ENCODE measurements at regions not wholly inside any gene's neighbourhood (a gene's known extent, or its start where the extent isn't known, plus 50 kb on each side); places are given as distances from the start of the nearest gene placed in this dataset.

DNA sequence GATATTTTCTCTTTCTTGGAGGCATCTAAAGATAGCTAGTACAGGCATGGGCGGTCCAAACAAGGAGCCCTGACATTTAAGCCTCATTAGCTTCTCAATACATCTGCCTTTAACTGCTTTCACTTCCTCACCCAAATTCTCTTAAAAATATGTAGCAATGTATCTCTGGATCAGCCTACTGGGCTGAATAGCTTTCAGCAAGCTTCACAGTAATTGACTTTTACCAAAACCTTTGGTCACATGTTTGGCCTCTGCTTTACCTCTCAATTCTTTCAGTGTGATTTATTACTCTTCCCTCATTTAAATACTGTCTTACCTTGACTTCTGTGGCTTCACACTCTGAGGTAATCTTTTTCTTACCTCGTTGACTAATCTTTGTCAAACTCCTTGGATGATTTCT lies 1618.1 kb downstream of the GRIK2 start:
- DNase-seq (ENCODE audit: low read depth, low spot score) (no peak), ATAC-seq (no peak)
- no TSS peak for BruUV-seq (replicated peaks)
- Histone ChIP-seq H3K27me3 (ENCODE audit: control insufficient read depth, insufficient read depth, low read length) (no peaks in the 10 kb centered on the region), H3K4me3 (ENCODE audit: low read depth in 2 of 2, low read length in 2 of 2) (no peak overlapping the region), H3K36me3 (ENCODE audit: control insufficient read depth, insufficient read depth, low read length) (no peaks in the 10 kb centered on the region), H3K27ac (ENCODE audit: low read length) (no peak overlapping the region), H3K9me3 (ENCODE audit: control insufficient read depth, insufficient read depth, low read depth, low read length) (no peaks in the 10 kb centered on the region), H3K4me1 (ENCODE audit: control insufficient read depth, insufficient read depth, low read length) (no peaks in the 10 kb centered on the region)
- TF ChIP-seq POLR2AphosphoS5 (IDR thresholded peaks at IDR 0.05; ENCODE audit: low read depth, low read length) (no peak), SIN3A (IDR thresholded peaks at IDR 0.05; ENCODE audit: borderline replicate concordance, insufficient read depth, low read depth, low read length) (no peak), TCF7L2 (IDR thresholded peaks at IDR 0.05; ENCODE audit: low read depth, low read length) (no peak), CTCF (IDR thresholded peaks at IDR 0.05) (no peak), REST (IDR thresholded peaks at IDR 0.05; ENCODE audit: insufficient read depth in 1 of 2, low read depth in 2 of 2, low read length in 1 of 2) (no peak)
- in situ Hi-C loops (cut with HindIII; ENCODE audit: low pct_unique_long_range_greater_than_20kb, low sequenced_read_pairs) (no loop called here), intact Hi-C loops (cut with micrococcal nuclease; ENCODE audit: unreplicated experiment) (no loop called here)
- ChIA-PET CTCF (no interaction called here), POLR2A (no interaction called here)

DNA sequence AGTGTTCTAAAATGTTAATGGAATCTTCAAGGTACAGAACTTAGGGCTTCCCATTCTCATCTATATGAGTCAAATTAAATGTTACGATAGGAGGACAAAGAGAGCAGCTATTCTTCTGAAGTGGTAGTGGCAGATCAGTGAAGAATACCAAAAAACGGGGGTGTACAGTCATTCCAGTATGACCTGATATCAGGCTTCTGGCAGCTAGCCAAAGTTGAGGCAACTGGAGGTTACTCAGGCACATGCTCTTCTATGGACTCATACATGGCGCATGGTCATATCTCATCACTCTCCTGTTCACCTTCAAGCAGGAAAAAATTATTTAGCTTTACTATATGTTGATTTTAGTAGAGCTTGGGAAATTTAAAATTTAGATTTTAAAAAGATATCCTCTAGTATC lies 1608.8 kb downstream of the GRIK2 start:
- CTCF ChIA-PET = no interaction called here

More for the DNA sequence above, 1608.8 kb downstream of the GRIK2 start:
- Histone ChIP-seq H3K27ac (ENCODE audit: low read length) (no peak overlapping the region), H3K36me3 (ENCODE audit: control insufficient read depth, insufficient read depth, low read length) (no peaks in the 10 kb centered on the region), H3K9me3 (ENCODE audit: control insufficient read depth, insufficient read depth, low read depth, low read length) (no peaks in the 10 kb centered on the region), H3K4me3 (ENCODE audit: low read depth in 2 of 2, low read length in 2 of 2) (no peak overlapping the region), H3K27me3 (ENCODE audit: control insufficient read depth, insufficient read depth, low read length) (no peaks in the 10 kb centered on the region), H3K4me1 (ENCODE audit: control insufficient read depth, insufficient read depth, low read length) (no peaks in the 10 kb centered on the region; the same call in 1 of the 2 replicates)
- TF ChIP-seq POLR2AphosphoS5 (IDR thresholded peaks at IDR 0.05; ENCODE audit: low read depth, low read length) (no peak), SIN3A (IDR thresholded peaks at IDR 0.05; ENCODE audit: borderline replicate concordance, insufficient read depth, low read depth, low read length) (no peak), REST (IDR thresholded peaks at IDR 0.05; ENCODE audit: insufficient read depth in 1 of 2, low read depth in 2 of 2, low read length in 1 of 2) (no peak), TCF7L2 (IDR thresholded peaks at IDR 0.05; ENCODE audit: low read depth, low read length) (no peak), CTCF (IDR thresholded peaks at IDR 0.05) (no peak)
- DNase-seq (ENCODE audit: low read depth, low spot score) = no peak
- BruUV-seq (replicated peaks) = no TSS peak
- ATAC-seq = no peak
- in situ Hi-C loops (cut with HindIII; ENCODE audit: low pct_unique_long_range_greater_than_20kb, low sequenced_read_pairs) = no loop called here
- intact Hi-C loops (cut with micrococcal nuclease; ENCODE audit: unreplicated experiment) = no loop called here
- POLR2A ChIA-PET = no interaction called here

Data from Panc1 (cell line).